Thyroid gland (tissue), 4 donors: ENCODE measurements at regions not wholly inside any gene's neighbourhood (a gene's known extent, or its start where the extent isn't known, plus 50 kb on each side); places are given as distances from the start of the nearest gene placed in this dataset.

Experiments used
- DNase-seq, 2 donors: peaks; one replicate each; pipeline ENCODE4 v3.0.0-alpha.2; 2019
- H3K27ac ChIP-seq, 3 donors: fragments of 200-600 bp; sonication (generic); 1 replicate in 2 of 3; 2 replicates in 1 of 3; pipeline ENCODE4 v1.5.1; 2016 to 2019; ENCODE audit warnings: mild to moderate bottlenecking in 1 of 3, moderate library complexity in 1 of 3
- H3K27me3 ChIP-seq: fragments of 200-600 bp; sonication (generic); one replicate; pipeline ENCODE4 v1.5.1; 2019
- H3K36me3 ChIP-seq, 2 donors: fragments of 200-600 bp; sonication (generic); one replicate each; pipeline ENCODE4 v1.5.1; 2016 to 2019
- H3K4me1 ChIP-seq, 2 donors: fragments of 200-600 bp; sonication (generic); one replicate each; pipeline ENCODE4 v1.5.1; 2017 to 2019
- H3K4me3 ChIP-seq, 3 donors: fragments of 200-600 bp; sonication (generic); replicated peaks in 1 of 3; 1 replicate in 2 of 3; 2 replicates in 1 of 3; pipeline ENCODE4 v1.5.1; 2016; ENCODE audit warnings: mild to moderate bottlenecking in 1 of 3
- H3K9me3 ChIP-seq: fragments of 200-600 bp; sonication (generic); one replicate; pipeline ENCODE4 v1.5.1; 2017
- POLR2A ChIP-seq, 2 donors: fragments of 450-650 bp; IDR thresholded peaks; one replicate each; pipeline ENCODE4 v1.6.1; 2017; ENCODE audit warnings: antibody characterized with exemption in 2 of 2, mild to moderate bottlenecking in 2 of 2, moderate library complexity in 1 of 2
- WGBS, 2 donors: methylation state at CpG; one replicate each; pipeline ENCODE4 v1.1.5; 2017; 5-methylcytosine and 5-hydroxymethylcytosine counted together
- intact Hi-C: fragments of 100-400 bp; cut with DNase I; formaldehyde crosslinking; loops from one replicate; pipeline ENCODE4 v1.15.1; 2023
- TF ChIP-seq, protein P1 (sequence below), 6 experiments: fragments of 200-600 bp in 3 of 6; fragments of 450-650 bp in 3 of 6; sonication (generic) in 3 of 6; IDR thresholded peaks; one replicate each; pipeline ENCODE4 v1.5.1; 2016 to 2019; ENCODE audit warnings: antibody characterized with exemption in 6 of 6, mild to moderate bottlenecking in 2 of 6, inconsistent platforms in 1 of 6, moderate library complexity in 1 of 6

DNA sequence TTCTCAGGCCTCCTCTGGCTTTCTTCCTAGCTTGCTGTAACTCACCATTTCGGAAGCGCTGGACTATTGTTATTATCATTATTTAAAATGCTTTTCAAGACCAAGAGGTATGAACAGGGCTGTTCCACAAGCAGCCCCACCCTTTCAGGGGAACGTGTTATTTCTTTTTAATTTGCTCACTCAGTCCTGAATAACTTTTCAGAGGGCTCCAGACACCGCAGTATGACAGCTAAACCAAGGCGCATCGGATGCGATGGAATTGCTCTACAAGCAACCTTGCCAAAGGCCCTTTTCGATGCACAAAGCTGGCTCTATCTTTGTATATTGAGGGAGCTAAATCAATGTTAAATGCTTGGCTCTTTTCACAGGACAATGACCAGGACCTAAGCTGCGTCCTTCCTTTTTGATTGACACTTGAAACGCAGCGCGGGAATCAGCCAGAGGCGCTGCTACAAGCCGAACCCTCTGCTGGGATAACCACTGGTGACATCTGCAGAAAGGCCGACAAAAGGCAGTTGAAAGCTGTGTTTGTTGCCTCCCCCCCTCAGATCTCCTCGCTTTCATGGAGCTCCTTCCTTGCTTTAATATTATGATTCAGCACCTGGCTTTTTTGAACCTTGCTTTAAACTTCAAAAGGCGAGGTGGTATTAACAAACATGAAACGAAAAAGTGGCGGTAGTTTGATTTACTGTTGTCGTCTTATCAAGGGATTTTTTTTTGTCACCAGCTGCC, 204.7 kb upstream of the PROX1 start:
- no peak overlapping the region for H3K27ac ChIP-seq
- no peak for DNase-seq
- TF ChIP-seq, protein P1, sequence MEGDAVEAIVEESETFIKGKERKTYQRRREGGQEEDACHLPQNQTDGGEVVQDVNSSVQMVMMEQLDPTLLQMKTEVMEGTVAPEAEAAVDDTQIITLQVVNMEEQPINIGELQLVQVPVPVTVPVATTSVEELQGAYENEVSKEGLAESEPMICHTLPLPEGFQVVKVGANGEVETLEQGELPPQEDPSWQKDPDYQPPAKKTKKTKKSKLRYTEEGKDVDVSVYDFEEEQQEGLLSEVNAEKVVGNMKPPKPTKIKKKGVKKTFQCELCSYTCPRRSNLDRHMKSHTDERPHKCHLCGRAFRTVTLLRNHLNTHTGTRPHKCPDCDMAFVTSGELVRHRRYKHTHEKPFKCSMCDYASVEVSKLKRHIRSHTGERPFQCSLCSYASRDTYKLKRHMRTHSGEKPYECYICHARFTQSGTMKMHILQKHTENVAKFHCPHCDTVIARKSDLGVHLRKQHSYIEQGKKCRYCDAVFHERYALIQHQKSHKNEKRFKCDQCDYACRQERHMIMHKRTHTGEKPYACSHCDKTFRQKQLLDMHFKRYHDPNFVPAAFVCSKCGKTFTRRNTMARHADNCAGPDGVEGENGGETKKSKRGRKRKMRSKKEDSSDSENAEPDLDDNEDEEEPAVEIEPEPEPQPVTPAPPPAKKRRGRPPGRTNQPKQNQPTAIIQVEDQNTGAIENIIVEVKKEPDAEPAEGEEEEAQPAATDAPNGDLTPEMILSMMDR (IDR thresholded peaks at IDR 0.05): no peak
- no peak for TF ChIP-seq POLR2A (IDR thresholded peaks at IDR 0.05)
- WGBS, 2 donors: 85 to 86% methylated on average over 20 of the region's 20 CpGs
- intact Hi-C loops: no loop called here
- H3K4me1 ChIP-seq: no peaks in the 10 kb centered on the region
- H3K36me3 ChIP-seq: no peaks in the 10 kb centered on the region
- no peaks in the 10 kb centered on the region for H3K9me3 ChIP-seq
- H3K4me3 ChIP-seq: no peak overlapping the region
- H3K27me3 ChIP-seq: no peaks in the 10 kb centered on the region

DNA sequence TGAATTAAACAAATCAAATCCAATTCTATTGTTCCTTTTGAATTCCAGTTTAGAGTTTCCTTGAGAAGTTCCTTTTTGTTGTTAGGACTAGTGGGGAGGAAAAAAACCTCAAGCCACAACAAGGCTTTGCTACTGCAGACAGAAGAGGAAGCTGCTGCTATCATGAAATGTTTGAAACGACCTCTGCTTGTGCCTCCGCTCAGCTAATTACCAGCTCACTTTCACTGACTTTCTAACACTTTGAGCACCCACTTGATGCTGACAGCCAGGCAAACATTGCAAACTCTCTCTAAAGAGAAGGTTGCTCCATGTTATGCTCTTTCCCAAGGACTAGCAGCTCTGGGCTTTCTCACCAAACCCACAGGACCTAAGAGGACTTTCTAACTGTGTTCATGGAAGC, 203.9 kb upstream of the PROX1 start:
- DNase-seq: no peak
- Histone ChIP-seq H3K4me1 (no peaks in the 10 kb centered on the region), H3K9me3 (no peaks in the 10 kb centered on the region), H3K27ac (no peak overlapping the region), H3K36me3 (no peaks in the 10 kb centered on the region), H3K4me3 (no peak overlapping the region), H3K27me3 (no peaks in the 10 kb centered on the region)
- WGBS, 2 donors: 48 to 63% methylated on average over 2 of the region's 2 CpGs
- intact Hi-C loops: no loop called here
- TF ChIP-seq, protein P1 (IDR thresholded peaks at IDR 0.05): no peak
- no peak for TF ChIP-seq POLR2A (IDR thresholded peaks at IDR 0.05)

DNA sequence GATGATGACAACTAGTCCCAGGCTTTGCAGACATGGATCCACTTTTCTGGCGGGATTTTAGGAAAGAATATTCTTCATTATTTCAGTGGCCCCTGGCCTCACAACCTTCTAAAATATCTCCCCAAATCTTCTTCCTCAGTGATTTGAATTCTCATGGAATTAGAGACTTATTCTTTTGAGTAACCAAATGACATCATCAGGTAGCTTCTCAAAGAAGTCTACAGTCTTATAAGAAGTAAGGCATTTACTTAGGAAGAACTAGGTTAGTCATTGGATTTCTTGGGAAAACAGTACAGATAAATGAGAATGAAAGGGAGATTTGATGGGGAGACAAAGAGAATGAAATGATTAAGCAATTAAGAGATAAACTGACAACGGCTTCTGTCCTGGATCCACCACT, 201.1 kb upstream of the PROX1 start:
- no peak for TF ChIP-seq POLR2A (IDR thresholded peaks at IDR 0.05)
- Histone ChIP-seq H3K4me3 (no peak overlapping the region), H3K9me3 (no peaks in the 10 kb centered on the region), H3K4me1 (no peaks in the 10 kb centered on the region), H3K27me3 (no peaks in the 10 kb centered on the region), H3K36me3 (no peaks in the 10 kb centered on the region), H3K27ac (no peak overlapping the region)
- intact Hi-C loops: no loop called here
- DNase-seq: no peak
- 93 to 96% methylated on average over 2 of the region's 2 CpGs for WGBS, 2 donors

DNA sequence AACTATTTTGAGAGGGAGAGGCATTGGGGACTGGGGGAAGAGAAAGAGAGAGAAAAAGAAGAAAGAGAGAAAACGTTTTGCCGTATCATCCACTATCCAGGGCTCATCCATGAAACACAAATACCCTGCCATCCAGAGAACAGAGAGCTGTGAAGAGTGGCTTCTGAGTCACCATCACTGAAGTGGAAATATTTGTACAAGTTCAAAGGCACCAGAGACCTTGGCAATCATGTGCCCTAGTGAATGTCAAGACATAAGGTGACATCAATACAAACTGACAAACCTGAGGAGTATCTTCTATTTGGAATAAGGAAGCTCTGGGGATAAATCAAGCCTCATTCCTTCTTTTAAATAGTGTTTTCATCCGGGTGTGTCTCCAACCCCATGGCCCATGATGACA, 197.2 kb upstream of the PROX1 start:
- peak in 1 of 2 donors; percentile 1 for DNase-seq
- no peaks in the 10 kb centered on the region for H3K4me1 ChIP-seq
- H3K4me3 ChIP-seq: no peak overlapping the region
- 78 to 87% methylated on average over 3 of the region's 3 CpGs for WGBS, 2 donors
- no peaks in the 10 kb centered on the region for H3K27me3 ChIP-seq
- H3K27ac ChIP-seq: no peak overlapping the region
- intact Hi-C loops: no loop called here
- no peaks in the 10 kb centered on the region for H3K9me3 ChIP-seq
- TF ChIP-seq, protein P1 (IDR thresholded peaks at IDR 0.05): no peak
- TF ChIP-seq POLR2A (IDR thresholded peaks at IDR 0.05): no peak
- no peaks in the 10 kb centered on the region for H3K36me3 ChIP-seq

DNA sequence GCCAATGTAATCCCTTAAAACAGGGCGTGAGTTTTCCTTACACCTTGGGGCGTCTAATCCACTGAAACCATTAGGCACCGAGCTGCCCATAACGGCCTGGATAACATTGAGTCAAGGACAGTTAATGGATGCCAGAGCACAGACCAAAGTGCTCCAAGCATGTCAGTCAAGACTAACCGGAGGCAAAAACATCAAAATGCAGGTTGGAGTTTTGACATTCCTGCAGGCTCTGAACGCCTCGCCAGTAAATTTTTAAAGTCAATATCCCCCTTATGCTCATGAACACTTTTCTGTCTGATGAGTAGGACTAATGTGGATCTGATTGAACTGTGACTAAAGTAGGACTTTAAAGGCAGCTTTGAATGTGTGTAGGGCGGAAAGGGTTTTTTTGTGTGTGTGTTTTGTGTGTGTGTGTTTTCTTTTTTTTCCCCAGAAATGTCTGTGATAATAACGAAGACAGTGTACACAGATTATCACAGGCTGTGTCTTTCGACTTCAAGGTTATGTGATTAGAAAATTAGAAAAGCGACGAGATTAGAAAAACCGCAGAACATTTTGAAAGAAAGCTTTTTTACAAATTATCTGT, 194.2 kb upstream of the PROX1 start:
- no peaks in the 10 kb centered on the region for H3K36me3 ChIP-seq
- H3K4me3 ChIP-seq: no peak overlapping the region
- no peaks in the 10 kb centered on the region for H3K27me3 ChIP-seq
- no peak overlapping the region for H3K27ac ChIP-seq
- H3K9me3 ChIP-seq: no peaks in the 10 kb centered on the region
- 79 to 85% methylated on average over 13 of the region's 13 CpGs for WGBS, 2 donors
- TF ChIP-seq, protein P1 (IDR thresholded peaks at IDR 0.05): no peak
- TF ChIP-seq POLR2A (IDR thresholded peaks at IDR 0.05): no peak
- no peak for DNase-seq
- no peaks in the 10 kb centered on the region for H3K4me1 ChIP-seq
- intact Hi-C loops: no loop called here
